CD4-positive, alpha-beta T cell treated with Interferon gamma for 1 hour (primary cell): ENCODE measurements at regions not wholly inside any gene's neighbourhood (a gene's known extent, or its start where the extent isn't known, plus 50 kb on each side); places are given as distances from the start of the nearest gene placed in this dataset.

Experiments used
- DNase-seq: peaks from one replicate; pipeline ENCODE4 v3.0.0-alpha.2; 2020

- no peak for DNase-seq
Observed at GRCh38 chr22:48236261-48236660, 1473.8 kb downstream of the TBC1D22A start.

GRCh38 chr22:48235744-48236143 is 1473.3 kb downstream of the TBC1D22A start:
- DNase-seq: no peak

GRCh38 chr22:48234011-48234410 is 1471.6 kb downstream of the TBC1D22A start:
- DNase-seq: no peak

DNA sequence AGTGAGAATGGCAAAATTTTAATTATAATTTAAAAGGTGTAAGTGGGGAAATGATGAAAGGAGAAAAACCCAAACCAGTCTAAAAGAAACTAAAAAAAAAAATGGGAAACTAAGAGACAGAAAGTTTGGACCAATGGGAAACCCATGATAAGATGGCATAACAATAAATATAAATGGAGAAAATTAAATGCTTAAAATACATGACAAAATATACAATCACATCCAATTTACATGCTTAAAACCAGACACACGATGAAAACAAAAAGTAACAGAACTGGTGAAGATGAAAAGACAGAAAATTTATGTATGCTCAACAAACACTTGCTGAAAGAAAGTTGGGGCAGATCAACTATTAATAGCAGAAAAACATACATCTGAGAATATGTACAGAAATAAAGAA is 1471.1 kb downstream of the TBC1D22A start:
- DNase-seq: no peak

GRCh38 chr22:48228468-48228867 is 1466.0 kb downstream of the TBC1D22A start:
- no peak for DNase-seq

- DNase-seq: no peak
Observed at GRCh38 chr22:48227341-48228018, 1465.0 kb downstream of the TBC1D22A start.

DNA sequence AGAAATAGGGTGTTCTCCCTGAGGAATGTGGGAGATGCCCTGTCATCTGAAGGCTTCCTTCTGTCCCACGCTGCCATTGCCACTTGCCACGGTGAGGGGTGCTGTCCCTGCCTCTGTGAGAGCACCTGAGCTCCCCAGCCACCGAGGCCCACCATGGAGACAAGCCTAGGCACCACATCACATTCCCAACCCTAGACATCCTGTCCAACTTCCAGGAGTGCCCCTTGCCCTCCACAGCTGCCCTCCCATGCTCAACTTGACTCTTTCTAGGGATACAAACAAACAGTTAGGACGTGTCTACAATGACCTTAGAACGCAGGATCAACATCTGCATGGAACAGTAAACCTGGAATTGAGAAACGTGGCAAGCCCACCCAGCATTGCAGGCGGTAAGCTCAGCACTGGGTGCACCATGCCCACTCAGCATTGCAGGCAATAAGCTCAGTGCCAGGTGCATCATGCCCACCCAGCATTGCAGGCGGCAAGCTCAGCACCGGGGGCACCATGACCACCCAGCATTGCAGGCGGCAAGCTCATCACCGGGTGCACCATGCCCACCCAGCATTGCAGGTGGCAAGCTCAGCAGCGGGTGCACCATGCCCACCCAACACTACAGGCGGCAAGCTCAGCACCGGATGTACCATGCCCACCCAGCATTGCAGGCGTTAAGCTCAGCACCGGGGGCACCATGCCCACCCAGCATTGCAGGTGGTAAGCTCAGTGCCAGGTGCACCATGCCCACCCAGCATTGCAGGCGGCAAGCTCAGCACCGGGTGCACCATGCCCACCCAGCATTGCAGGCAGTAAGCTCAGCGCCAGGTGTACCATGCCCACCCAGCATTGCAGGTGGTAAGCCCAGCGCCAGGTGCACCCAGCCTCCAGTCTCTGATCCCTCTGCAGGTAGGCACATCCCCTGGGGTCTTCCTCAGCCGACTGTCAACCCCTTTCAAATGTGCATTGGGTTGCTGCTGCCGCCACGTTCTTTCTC is 1463.9 kb downstream of the TBC1D22A start:
- DNase-seq: no peak

- no peak for DNase-seq
Observed at GRCh38 chr22:48224332-48224731, 1461.9 kb downstream of the TBC1D22A start.

DNA sequence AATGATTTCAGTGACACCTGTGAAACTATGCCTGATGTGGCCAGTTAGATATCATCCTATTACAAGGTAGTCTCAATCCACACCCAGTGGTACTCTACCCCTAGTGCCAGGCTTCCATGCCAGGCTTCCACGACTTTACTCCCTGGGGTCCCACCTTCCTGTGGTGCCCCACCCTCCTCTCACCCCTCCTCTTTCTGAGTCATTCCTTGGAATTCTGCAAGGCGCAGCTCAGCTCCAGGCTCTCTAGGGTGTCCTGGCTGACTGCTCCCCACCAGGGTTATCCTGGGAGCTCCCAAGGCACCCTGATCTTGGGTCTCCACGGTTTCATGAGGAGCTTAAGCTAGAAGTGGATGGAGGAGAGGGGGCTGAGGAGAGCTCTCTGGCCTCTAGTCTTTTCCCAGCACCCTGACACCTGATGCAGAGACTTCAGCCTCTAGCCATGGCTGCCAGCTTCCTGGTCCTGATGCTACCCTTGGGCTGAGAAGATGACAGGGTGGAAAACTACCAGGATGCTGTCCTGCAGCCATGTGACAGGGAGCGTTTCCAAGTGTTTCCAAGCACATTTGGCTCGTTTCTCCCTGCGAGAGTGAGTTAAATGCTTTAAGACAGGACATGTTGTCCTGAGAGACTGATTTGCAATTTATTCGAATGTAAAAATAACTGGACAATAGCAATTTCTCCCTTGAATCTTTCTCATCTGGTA is 1461.2 kb downstream of the TBC1D22A start:
- no peak for DNase-seq

GRCh38 chr22:48222742-48223487 is 1460.5 kb downstream of the TBC1D22A start:
- DNase-seq: no peak

GRCh38 chr22:48218889-48219420 is 1456.5 kb downstream of the TBC1D22A start:
- DNase-seq: no peak

DNA sequence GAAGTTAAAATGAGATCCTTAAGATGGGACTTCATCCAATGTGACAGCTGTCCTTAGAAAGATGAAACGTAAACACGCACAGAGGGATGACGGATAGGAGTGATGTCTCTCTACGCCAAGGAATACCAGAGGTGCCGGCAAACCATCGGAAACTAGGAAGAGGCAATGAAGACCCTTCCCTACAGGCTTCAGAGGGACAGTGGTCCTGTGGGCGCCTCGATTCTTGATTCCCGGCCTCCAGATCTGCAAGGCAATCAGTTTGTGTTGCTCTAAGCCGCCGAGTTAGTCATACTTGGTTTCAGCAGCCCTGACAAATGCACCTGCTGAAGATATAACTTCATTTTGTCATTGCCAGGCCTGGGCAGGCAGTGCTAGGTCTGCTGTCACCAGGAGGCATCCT is 1455.1 kb downstream of the TBC1D22A start:
- no peak for DNase-seq

DNA sequence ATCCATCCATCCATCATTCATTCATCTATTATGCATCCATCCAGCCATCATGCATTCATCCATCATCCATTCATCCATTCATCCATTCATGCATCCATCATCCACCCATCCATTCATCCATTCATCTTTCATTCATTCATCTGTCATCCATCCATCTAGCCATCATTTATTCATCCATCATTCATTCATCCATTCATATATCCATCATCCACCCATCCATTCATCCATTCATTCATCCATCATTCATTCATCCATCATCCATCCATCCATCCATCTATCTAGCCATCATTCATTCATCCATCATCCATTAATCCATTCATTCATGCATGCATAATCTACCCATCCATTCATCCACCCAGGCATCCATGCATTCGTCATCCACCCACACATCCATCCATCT is 1450.3 kb downstream of the TBC1D22A start:
- no peak for DNase-seq

- DNase-seq: no peak
Observed at GRCh38 chr22:48210812-48211211, 1448.4 kb downstream of the TBC1D22A start.

DNA sequence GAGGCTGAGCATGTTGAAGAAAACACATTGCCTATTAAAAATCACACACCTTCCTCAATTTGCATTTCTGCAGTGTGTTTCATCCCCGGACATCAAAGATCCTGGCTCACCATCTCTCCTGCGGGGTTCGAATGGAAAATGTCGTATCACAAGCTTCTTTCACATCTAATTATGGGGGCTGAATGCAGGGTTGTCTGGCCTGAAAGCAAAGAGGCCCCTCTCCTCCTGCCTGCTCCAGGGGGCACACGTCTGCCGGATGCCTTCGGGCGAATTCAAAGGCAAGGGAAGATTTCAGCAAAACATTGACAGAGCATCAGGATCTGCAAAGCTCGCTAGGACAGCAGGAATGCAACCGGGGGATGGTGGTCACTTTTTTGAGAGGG is 1447.7 kb downstream of the TBC1D22A start:
- DNase-seq: no peak

- no peak for DNase-seq
Observed at GRCh38 chr22:48209473-48210197, 1447.2 kb downstream of the TBC1D22A start.

- DNase-seq: no peak
Observed at GRCh38 chr22:48208894-48209293, 1446.4 kb downstream of the TBC1D22A start.

GRCh38 chr22:48207919-48208535 is 1445.6 kb downstream of the TBC1D22A start:
- DNase-seq: no peak

- DNase-seq: no peak
Observed at GRCh38 chr22:48205790-48206189, 1443.3 kb downstream of the TBC1D22A start.

DNA sequence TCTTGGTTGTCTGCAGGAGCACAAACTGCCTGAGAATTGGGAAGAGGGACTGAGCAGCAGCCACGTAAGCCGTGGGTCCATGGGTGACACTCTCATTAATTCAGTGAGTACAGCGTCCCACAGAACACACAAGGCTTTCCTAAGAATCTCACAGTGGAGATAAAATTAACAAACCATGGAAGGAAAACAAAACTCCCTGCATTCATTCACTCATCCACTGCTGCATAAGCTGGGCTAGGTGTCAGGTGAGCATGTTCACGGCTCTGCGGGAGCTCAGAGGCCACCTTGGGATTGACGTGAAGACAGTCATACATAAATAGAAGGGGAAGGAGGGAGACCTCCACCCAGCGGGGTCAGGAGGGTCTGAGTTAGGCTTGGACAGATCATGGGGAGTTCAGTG is 1442.7 kb downstream of the TBC1D22A start:
- no peak for DNase-seq

DNA sequence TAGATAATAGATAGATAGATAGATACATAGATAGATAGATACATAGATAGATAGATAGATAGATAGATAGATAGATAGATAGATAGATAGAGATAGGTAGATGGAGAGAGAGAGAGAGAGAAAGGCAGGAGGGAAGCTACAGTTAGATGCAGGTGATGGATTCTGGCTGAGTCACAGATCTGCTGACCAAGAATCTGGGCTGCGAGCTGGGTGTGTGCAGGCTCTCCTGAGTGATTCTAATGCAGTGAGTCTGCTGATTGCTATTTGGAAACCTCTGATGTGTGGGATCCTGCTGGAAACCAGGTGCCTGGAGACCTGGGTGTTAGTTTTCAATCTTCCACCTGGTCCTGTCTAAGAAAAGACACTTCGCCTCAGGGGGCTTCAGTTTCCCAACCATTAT is 1441.8 kb downstream of the TBC1D22A start:
- no peak for DNase-seq
